Hepatocyte (in vitro differentiated cells): ENCODE measurements at regions not wholly inside any gene's neighbourhood (a gene's known extent, or its start where the extent isn't known, plus 50 kb on each side); places are given as distances from the start of the nearest gene placed in this dataset.

ENCODE experiments used
- DNase-seq: peaks from one replicate; pipeline ENCODE4 v3.0.0-alpha.2; 2016; ENCODE audit warnings: low spot score
- H2AFZ ChIP-seq: fragments of 200-600 bp; sonication (generic); 2 replicates; pipeline ENCODE4 v1.6.0; 2016; ENCODE audit warnings: antibody characterized with exemption, mild to moderate bottlenecking
- H3K27ac ChIP-seq: fragments of 200-600 bp; sonication (generic); 2 replicates; pipeline ENCODE4 v1.5.1; 2016; ENCODE audit warnings: mild to moderate bottlenecking
- H3K27me3 ChIP-seq: fragments of 200-600 bp; sonication (generic); 2 replicates; pipeline ENCODE4 v1.6.1; 2016
- H3K36me3 ChIP-seq: fragments of 200-600 bp; sonication (generic); replicated peaks from 2 replicates; pipeline ENCODE4 v1.5.1; 2016; ENCODE audit warnings: low read depth; ENCODE audit not compliant: insufficient read depth
- H3K4me1 ChIP-seq: fragments of 200-600 bp; sonication (generic); 2 replicates; pipeline ENCODE4 v1.5.1; 2016; ENCODE audit warnings: mild to moderate bottlenecking, moderate library complexity; ENCODE audit not compliant: insufficient read depth
- H3K4me2 ChIP-seq: fragments of 200-600 bp; sonication (generic); 2 replicates; pipeline ENCODE4 v1.6.0; 2016
- H3K4me3 ChIP-seq: fragments of 200-600 bp; sonication (generic); 2 replicates; pipeline ENCODE4 v1.5.1; 2016; ENCODE audit warnings: mild to moderate bottlenecking
- H3K79me2 ChIP-seq: fragments of 200-600 bp; sonication (generic); 2 replicates; pipeline ENCODE4 v1.6.0; 2017; ENCODE audit warnings: mild to moderate bottlenecking
- H3K9me2 ChIP-seq: fragments of 200-600 bp; sonication (generic); replicated peaks from 2 replicates; pipeline ENCODE4 v1.6.0; 2017; ENCODE audit warnings: mild to moderate bottlenecking; ENCODE audit not compliant: insufficient read depth
- H3K9me3 ChIP-seq: fragments of 200-600 bp; sonication (generic); 2 replicates; pipeline ENCODE4 v1.5.1; 2016; ENCODE audit warnings: low read depth, mild to moderate bottlenecking
- H4K20me1 ChIP-seq: fragments of 200-600 bp; sonication (generic); 2 replicates; pipeline ENCODE4 v1.6.0; 2016; ENCODE audit warnings: mild to moderate bottlenecking; ENCODE audit not compliant: insufficient read depth, poor library complexity, severe bottlenecking
- EZH2 ChIP-seq: fragments of 200-600 bp; sonication (generic); IDR thresholded peaks from 2 replicates; pipeline ENCODE4 v1.6.1; 2016; ENCODE audit warnings: antibody characterized with exemption, mild to moderate bottlenecking, borderline replicate concordance
- EZH2phosphoT487 ChIP-seq: fragments of 200-600 bp; sonication (generic); IDR thresholded peaks from one replicate; pipeline ENCODE4 v1.6.1; 2018; ENCODE audit warnings: antibody characterized with exemption, mild to moderate bottlenecking, low read depth, moderate library complexity; ENCODE audit not compliant: unreplicated experiment, severe bottlenecking
- WGBS: methylation state at CpG from one replicate; pipeline ENCODE4 v1.1.6; 2016; ENCODE audit warnings: low lambda C conversion rate; ENCODE audit errors: missing lambda C conversion rate; 5-methylcytosine and 5-hydroxymethylcytosine counted together
- TF ChIP-seq, protein P1 (sequence below): fragments of 200-600 bp; sonication (generic); IDR thresholded peaks from 2 replicates; pipeline ENCODE4 v1.5.1; 2016; ENCODE audit warnings: antibody characterized with exemption, mild to moderate bottlenecking; ENCODE audit not compliant: poor library complexity

DNA sequence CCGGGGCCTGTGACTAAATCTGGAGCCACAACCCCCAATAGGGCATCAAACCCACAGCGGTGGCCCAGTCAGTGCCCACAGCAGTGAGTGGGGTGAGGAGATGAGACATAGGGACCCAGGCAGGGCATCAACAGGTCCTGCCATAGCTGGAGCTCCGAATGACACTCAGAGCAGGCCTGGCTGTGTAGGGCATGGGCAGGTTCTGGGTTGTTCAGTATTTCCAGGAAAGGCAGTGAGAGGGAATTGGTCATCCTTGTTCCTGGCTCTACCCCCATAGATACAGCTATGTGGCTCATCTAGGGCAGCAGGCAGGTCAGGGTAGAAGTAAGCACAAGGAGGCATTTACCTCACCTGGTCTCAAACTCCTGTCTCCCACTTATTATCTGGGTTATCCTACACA is 126.6 kb downstream of the BUD13 start:
- TF ChIP-seq, protein P1, sequence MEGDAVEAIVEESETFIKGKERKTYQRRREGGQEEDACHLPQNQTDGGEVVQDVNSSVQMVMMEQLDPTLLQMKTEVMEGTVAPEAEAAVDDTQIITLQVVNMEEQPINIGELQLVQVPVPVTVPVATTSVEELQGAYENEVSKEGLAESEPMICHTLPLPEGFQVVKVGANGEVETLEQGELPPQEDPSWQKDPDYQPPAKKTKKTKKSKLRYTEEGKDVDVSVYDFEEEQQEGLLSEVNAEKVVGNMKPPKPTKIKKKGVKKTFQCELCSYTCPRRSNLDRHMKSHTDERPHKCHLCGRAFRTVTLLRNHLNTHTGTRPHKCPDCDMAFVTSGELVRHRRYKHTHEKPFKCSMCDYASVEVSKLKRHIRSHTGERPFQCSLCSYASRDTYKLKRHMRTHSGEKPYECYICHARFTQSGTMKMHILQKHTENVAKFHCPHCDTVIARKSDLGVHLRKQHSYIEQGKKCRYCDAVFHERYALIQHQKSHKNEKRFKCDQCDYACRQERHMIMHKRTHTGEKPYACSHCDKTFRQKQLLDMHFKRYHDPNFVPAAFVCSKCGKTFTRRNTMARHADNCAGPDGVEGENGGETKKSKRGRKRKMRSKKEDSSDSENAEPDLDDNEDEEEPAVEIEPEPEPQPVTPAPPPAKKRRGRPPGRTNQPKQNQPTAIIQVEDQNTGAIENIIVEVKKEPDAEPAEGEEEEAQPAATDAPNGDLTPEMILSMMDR, result no peak
- TF ChIP-seq EZH2 (no peak), EZH2phosphoT487 (no peak)
- Histone ChIP-seq H3K36me3 (no peaks in the 10 kb centered on the region), H3K4me3 (no peak overlapping the region), H3K4me1 (no peaks in the 10 kb centered on the region), H2AFZ (no peak overlapping the region), H3K79me2 (no peaks in the 10 kb centered on the region), H3K9me3 (no peaks in the 10 kb centered on the region), H3K4me2 (no peak overlapping the region), H3K9me2 (no peaks in the 10 kb centered on the region), H3K27ac (no peak overlapping the region), H3K27me3 (peaks cover 6% of the 10 kb centered on the region), H4K20me1 (no peaks in the 10 kb centered on the region)
- no peak for DNase-seq
- 89% methylated on average over 3 of the region's 3 CpGs for WGBS

DNA sequence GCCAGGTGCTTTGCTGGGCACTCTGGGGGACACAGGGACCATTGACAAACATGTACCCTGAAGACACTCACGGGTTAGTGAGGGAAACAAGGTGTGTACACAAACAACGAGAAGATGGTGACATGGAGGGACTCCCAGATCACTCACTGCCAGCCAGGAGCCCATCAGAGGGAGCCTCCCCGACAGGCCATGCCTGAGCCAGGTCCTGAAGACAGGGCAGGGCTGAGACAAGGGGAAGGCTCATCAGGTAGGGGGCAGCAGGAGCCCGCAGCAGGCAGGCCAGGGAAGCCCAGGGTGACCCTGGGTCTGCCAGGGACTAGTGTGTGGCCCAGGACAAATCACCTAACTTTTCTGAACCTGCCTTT is 127.9 kb downstream of the BUD13 start:
- Histone ChIP-seq H2AFZ (no peak overlapping the region), H3K27me3 (peaks cover 6% of the 10 kb centered on the region), H3K4me1 (no peaks in the 10 kb centered on the region), H3K9me3 (no peaks in the 10 kb centered on the region), H4K20me1 (no peaks in the 10 kb centered on the region), H3K4me2 (no peak overlapping the region), H3K79me2 (no peaks in the 10 kb centered on the region), H3K4me3 (no peak overlapping the region), H3K36me3 (no peaks in the 10 kb centered on the region), H3K27ac (no peak overlapping the region), H3K9me2 (no peaks in the 10 kb centered on the region)
- DNase-seq, result no peak
- TF ChIP-seq EZH2phosphoT487 (no peak), EZH2 (no peak)
- TF ChIP-seq, protein P1, result no peak
- WGBS, result 65% methylated on average over 4 of the region's 4 CpGs

DNA sequence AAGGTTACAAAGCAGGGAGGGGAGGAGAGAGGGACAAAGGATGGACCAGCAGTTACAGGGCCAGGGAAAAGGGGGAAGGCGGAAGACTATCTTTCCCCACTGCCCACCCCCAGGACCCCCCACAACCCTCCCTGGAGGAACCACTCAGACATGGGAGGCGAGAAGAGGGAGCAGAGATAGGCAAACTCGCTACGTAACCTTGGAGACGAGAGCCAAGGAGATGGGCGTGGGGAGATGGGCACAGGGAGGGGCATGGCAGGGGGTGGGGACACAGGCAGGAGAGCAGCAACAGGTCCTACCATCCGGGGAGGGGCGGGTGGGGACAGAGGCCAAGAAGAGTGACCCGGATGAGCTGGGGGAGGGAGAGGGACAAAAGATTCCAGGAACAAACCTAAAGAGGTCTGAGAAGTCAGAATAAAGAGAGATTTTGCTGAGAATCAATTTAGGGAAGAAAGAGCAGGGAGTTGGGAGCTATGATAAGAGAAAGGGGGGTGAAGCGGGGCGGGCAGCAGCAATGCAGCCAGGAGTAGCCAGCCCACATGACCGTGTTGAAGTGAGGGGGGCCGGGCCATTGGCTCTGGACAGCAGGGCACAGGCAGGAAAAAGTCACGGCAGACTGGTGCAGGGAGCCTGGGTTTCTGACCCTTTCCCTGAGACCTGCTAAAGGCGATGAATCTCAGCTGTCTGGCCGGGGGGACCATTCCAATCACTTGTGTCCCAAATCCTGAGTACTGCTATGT is 128.4 kb downstream of the BUD13 start:
- TF ChIP-seq EZH2phosphoT487, result no peak
- TF ChIP-seq EZH2, result no peak
- TF ChIP-seq, protein P1, result no peak
- H3K9me2 ChIP-seq, result no peaks in the 10 kb centered on the region
- H3K4me3 ChIP-seq, result no peak overlapping the region
- H3K36me3 ChIP-seq, result no peaks in the 10 kb centered on the region
- H3K27ac ChIP-seq, result no peak overlapping the region
- no peaks in the 10 kb centered on the region for H3K9me3 ChIP-seq
- WGBS, result 75% methylated on average over 14 of the region's 16 CpGs
- no peak overlapping the region for H3K4me2 ChIP-seq
- no peak overlapping the region for H2AFZ ChIP-seq
- H3K27me3 ChIP-seq, result peaks cover 1% of the 10 kb centered on the region
- no peaks in the 10 kb centered on the region for H3K4me1 ChIP-seq
- H3K79me2 ChIP-seq, result no peaks in the 10 kb centered on the region
- DNase-seq, result no peak
- H4K20me1 ChIP-seq, result no peaks in the 10 kb centered on the region
